AG09309 (cell line): ENCODE measurements at regions not wholly inside any gene's neighbourhood (a gene's known extent, or its start where the extent isn't known, plus 50 kb on each side); places are given as distances from the start of the nearest gene placed in this dataset.

Experiments used
- DNase-seq: peaks from one replicate; pipeline ENCODE4 v3.0.0-alpha.2; 2010; ENCODE audit warnings: low read depth
- H3K4me3 ChIP-seq: 2 replicates; pipeline ENCODE4 v1.5.1; 2011; ENCODE audit warnings: mild to moderate bottlenecking, low read depth, low read length, moderate library complexity; ENCODE audit not compliant: control insufficient read depth
- TF ChIP-seq, protein P1 (sequence below): IDR thresholded peaks from 2 replicates; pipeline ENCODE4 v1.5.1; 2011; ENCODE audit warnings: mild to moderate bottlenecking, low read depth, low read length, inconsistent platforms; ENCODE audit not compliant: insufficient read depth, control insufficient read depth; ENCODE audit errors: missing control alignments

DNA sequence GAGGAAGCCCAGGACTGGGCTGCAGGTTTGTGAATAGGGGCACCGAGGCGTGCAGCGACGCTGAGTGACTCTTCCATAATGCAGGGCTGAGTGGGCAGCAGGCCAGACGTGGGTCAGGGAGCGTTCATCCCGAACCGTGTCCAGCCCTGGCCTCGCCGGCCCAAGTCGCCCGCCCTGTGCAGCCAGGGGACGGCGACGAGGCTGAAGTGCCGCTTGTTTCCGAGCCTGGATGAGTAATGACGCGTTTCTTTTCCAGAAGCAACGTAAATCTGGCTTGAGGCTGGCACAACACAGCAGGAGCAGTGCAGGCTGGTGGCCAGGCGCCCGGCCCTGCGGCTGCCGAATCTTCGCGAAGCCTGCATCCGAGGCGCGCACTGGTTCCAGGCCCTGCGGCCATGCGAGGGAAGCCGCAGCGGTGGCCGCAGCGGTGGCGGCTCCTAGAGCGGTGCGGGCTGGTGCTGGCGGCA, 74.0 kb upstream of the SEC61G start:
- TF ChIP-seq, protein P1, sequence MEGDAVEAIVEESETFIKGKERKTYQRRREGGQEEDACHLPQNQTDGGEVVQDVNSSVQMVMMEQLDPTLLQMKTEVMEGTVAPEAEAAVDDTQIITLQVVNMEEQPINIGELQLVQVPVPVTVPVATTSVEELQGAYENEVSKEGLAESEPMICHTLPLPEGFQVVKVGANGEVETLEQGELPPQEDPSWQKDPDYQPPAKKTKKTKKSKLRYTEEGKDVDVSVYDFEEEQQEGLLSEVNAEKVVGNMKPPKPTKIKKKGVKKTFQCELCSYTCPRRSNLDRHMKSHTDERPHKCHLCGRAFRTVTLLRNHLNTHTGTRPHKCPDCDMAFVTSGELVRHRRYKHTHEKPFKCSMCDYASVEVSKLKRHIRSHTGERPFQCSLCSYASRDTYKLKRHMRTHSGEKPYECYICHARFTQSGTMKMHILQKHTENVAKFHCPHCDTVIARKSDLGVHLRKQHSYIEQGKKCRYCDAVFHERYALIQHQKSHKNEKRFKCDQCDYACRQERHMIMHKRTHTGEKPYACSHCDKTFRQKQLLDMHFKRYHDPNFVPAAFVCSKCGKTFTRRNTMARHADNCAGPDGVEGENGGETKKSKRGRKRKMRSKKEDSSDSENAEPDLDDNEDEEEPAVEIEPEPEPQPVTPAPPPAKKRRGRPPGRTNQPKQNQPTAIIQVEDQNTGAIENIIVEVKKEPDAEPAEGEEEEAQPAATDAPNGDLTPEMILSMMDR, result no peak
- DNase-seq, result no peak
- H3K4me3 ChIP-seq, result no peak overlapping the region

DNA sequence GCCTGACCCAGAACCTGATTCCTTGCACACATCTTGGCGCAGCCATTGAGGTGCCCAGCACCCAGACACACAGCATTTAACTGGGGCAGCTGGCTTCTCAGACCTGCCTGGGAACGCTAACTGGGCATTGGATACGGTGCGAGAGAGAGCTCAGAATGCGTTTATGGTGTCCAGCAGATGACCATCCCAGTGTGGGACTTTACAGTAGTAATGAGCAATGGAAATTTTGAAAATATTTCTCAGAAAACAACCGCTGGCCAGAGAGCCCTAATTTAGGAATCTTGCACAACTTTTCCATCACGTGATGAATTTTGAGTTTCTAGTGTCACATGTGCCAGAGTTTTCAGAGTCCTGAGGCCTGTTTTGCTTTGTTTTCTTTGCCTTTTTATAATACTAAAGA, 78.2 kb upstream of the SEC61G start:
- H3K4me3 ChIP-seq, result no peak overlapping the region
- TF ChIP-seq, protein P1, result no peak
- DNase-seq, result no peak

DNA sequence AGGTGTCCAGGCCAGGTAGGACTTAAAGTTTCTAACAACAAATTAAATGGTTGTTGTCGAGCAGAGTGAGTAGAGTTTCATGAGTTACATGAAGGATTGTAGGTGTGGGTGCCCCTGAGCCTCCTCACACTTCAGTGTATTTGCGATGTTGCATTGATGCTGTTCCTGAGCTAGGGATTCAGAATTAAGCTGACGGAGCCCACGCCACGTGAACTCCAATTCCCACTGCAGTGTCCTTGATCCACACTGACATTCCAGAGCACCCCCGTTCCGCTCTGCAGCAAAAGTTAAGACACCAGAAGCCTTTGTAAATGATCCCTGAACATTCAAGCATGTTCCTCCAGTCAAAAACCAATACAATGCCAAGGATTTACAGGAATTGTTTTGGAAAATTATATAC, 78.8 kb upstream of the SEC61G start:
- H3K4me3 ChIP-seq, result no peak overlapping the region
- TF ChIP-seq, protein P1, result no peak
- no peak for DNase-seq

DNA sequence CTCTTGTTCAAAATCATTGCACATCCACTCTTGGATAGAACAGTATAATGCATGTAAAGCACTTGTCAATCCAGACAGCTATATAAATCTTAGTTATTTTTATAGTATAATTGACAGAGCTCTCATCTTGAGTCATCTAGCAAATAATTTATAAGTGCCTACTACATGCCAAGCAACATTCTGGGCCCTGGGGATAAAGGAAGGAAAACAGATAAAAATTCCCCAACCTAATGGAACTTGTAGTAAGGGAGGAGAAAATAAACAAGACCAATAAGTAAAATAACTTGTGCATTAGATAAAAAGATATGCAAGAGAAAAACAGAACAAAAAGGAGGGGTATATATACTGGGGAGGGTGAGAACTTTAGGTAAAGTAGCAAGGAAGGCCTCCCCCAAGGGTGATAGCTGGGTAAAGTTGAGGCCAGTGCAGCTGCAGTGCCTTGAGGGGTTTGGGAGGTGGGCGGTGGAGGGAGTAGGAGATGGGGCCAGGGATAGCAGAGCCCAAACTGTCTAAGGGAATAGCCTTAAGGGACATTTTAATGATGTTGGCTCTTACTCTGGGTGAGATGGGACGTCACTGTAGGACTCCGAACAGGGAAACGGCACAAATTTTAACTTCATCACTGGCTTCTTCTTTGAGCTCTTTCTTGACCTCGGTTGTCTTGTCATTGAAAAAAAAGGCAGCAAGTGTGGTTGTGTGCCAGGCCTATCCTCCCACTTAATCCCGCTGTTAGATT, 79.3 kb upstream of the SEC61G start:
- H3K4me3 ChIP-seq, result no peak overlapping the region
- DNase-seq, result no peak
- TF ChIP-seq, protein P1, result no peak

DNA sequence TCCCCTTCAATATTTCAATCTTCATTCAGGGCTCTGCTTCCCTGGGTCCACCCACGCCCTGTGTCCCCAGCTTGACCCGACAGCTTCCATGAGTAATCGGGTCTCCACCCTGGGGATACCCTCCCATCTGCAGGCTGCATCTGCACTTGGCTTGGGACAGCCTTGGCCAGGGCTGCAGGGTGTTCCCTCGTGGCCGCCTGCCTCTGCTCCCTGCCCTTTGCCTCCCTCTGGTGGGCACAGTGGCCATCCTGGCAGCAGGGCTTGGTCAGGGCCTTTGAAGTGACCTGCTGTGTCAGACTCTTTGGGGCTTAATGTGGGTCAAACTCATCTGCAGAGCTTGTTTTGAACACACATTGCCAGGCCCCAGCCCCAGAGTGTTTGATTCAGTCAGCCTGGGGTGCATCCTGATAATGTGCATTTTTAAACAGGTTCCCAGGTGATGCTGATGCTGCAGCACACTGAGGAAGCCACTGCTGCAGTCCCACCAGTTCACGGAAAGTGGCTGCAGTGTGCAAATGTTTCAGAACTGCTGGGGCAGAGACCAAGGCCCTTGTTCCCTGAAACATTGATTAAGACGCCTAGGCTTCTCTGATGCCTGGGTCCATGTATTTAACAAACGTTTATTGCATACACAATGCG, 80.7 kb upstream of the SEC61G start:
- H3K4me3 ChIP-seq, result no peak overlapping the region
- TF ChIP-seq, protein P1, result peak; percentile 82
- no peak for DNase-seq

DNA sequence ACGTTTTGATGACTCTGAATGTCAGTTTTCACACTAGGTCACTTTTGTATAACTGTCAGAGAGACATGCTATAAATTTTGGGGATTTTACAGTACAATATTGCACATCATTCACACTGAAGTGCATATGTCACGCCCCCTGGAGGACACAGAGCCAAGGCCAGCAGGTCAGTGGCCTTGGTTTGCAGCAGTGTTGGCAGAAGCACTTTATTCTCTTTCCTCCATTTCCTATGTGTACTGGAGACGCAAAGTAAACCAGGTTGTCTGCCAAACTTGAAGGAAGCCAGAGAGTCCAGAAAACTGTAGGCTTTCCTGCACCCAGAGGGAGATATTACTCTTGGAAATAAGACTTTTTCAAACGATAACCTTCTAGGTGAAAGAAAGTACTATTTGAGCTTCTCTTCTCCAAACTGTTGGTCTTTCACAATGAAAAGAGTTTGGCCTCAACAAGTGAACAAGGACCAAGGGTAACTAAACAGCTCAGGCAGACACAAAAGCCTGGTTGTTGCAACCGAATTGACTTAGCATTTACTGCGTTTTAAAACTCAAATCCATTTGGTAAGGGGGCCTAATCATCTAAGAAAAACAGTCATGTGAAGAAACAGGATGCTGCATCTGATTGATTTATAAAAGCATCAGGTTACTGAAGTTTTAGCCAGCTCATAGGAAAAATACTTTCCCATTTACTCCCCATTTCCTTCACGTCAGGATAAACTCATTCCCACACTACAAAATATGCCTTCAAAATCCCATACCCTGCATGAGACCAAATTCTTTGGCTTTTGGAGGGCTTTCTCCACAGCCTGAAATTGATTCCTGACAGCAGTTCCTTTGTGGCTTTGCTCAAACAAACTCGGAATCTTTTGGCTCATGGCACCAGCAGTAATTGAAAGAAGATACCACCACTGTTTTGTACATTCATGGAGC, 83.0 kb upstream of the SEC61G start:
- TF ChIP-seq, protein P1, result peak; percentile 29
- H3K4me3 ChIP-seq, result no peak overlapping the region
- peak; percentile 69 for DNase-seq
